ENCODE measurements at regions not wholly inside any gene's neighbourhood (a gene's known extent, or its start where the extent isn't known, plus 50 kb on each side); places are given as distances from the start of the nearest gene placed in this dataset.
A peak's percentile ranks its signal among the peaks of the same experiment; 100 is the strongest.

GRCh38 chr11:104695065-104695463 is 203.2 kb downstream of the CASP12 start:
- no peaks in the 10 kb centered on the region for H3K27me3 ChIP-seq (ENCODE audit: control insufficient read depth, insufficient read depth, low read length)
- ChIA-PET POLR2A (ENCODE audit: unreplicated experiment) (no interaction called here), CTCF (no interaction called here)
- BruUV-seq (replicated peaks), result no TSS peak
- in situ Hi-C loops (cut with MboI; ENCODE audit: low sequenced_read_pairs), result no loop called here
- dilution Hi-C loops (cut with HindIII; ENCODE audit: low sequenced_read_pairs, unreplicated experiment), result no loop called here
- H3K56ac ChIP-seq (ENCODE audit: extremely low read depth, insufficient read depth, low read length), result no peak overlapping the region
- H3K9me3 ChIP-seq (ENCODE audit: control insufficient read depth, insufficient read depth, low read length), result no peaks in the 10 kb centered on the region
- no peaks in the 10 kb centered on the region for H4K20me1 ChIP-seq (ENCODE audit: insufficient read depth, low read length)
- H3K9me1 ChIP-seq (ENCODE audit: insufficient read depth, low read length), result no peaks in the 10 kb centered on the region
- no peaks in the 10 kb centered on the region for H3K4me1 ChIP-seq (ENCODE audit: control insufficient read depth, insufficient read depth, low read length)
- no peak overlapping the region for H2BK5ac ChIP-seq (ENCODE audit: low read depth, low read length, poor library complexity, severe bottlenecking)
- H4K8ac ChIP-seq (ENCODE audit: low read depth in 2 of 2, low read length in 2 of 2), result no peak overlapping the region
- no peak overlapping the region for H3K9ac ChIP-seq (ENCODE audit: low read depth, low read length)
- no peak overlapping the region for H2BK20ac ChIP-seq (ENCODE audit: low read depth, low read length)
- no peak overlapping the region for H3K4me3 ChIP-seq (ENCODE audit: insufficient read depth, low read depth, low read length)
- no peak overlapping the region for H3K23ac ChIP-seq (ENCODE audit: low read depth, low read length)
- H2AK5ac ChIP-seq (ENCODE audit: low read depth, low read length), result no peak overlapping the region
- no peak overlapping the region for H2AFZ ChIP-seq (replicated peaks; ENCODE audit: low read length, poor library complexity)
- no peak for DNase-seq
- no peak overlapping the region for H2BK120ac ChIP-seq (ENCODE audit: low read depth, low read length)
- H4K5ac ChIP-seq (ENCODE audit: low read depth, low read length), result no peak overlapping the region
- H2AK9ac ChIP-seq (replicated peaks; ENCODE audit: low read depth, low read length, poor library complexity), result no peak overlapping the region
- H3K4ac ChIP-seq (ENCODE audit: low read depth, low read length), result no peak overlapping the region
- H3K14ac ChIP-seq (replicated peaks; ENCODE audit: low read depth, low read length), result no peak overlapping the region
- no peak for ATAC-seq (ENCODE audit: low read depth)
- TF ChIP-seq SMC3 (IDR thresholded peaks at IDR 0.05; ENCODE audit: low read depth, low read length), result no peak
- no peak for TF ChIP-seq RAD21 (IDR thresholded peaks at IDR 0.05; ENCODE audit: low read length)
- TF ChIP-seq USF2 (IDR thresholded peaks at IDR 0.05; ENCODE audit: low read depth, low read length), result no peak
- TF ChIP-seq NFE2L2 (IDR thresholded peaks at IDR 0.05; ENCODE audit: low read depth, low read length), result no peak
- TF ChIP-seq CEBPB (IDR thresholded peaks at IDR 0.05; ENCODE audit: low read depth, low read length), result peak; percentile 18; the same call in 1 of the 2 replicates
- no peak for TF ChIP-seq POLR2A (IDR thresholded peaks at IDR 0.05; ENCODE audit: low read depth, low read length)
- TF ChIP-seq MAFK (IDR thresholded peaks at IDR 0.05; ENCODE audit: low read depth, low read length), result no peak
- TF ChIP-seq RCOR1 (IDR thresholded peaks at IDR 0.05; ENCODE audit: insufficient replicate concordance, low read length), result no peak
- TF ChIP-seq MXI1 (IDR thresholded peaks at IDR 0.05; ENCODE audit: borderline replicate concordance, low read depth, low read length), result no peak
- H2BK15ac ChIP-seq (ENCODE audit: low read depth, low read length), result no peak overlapping the region
- H3K36me3 ChIP-seq (ENCODE audit: control insufficient read depth, insufficient read depth, low read length), result no peaks in the 10 kb centered on the region
- intact Hi-C loops (cut with micrococcal nuclease), result no loop called here
- H4K91ac ChIP-seq (ENCODE audit: insufficient read depth, low read depth, low read length), result no peak overlapping the region
- no peak overlapping the region for H3K27ac ChIP-seq (ENCODE audit: insufficient read depth, low read length)
- H3K4me2 ChIP-seq (ENCODE audit: low read depth, low read length), result no peak overlapping the region
- no peak overlapping the region for H3K18ac ChIP-seq (ENCODE audit: low read depth, low read length)
- H3K79me1 ChIP-seq (ENCODE audit: low read depth in 1 of 2, low read length in 2 of 2), result no peaks in the 10 kb centered on the region

Data from IMR-90 (cell line).